ENCODE measurements at regions not wholly inside any gene's neighbourhood (a gene's known extent, or its start where the extent isn't known, plus 50 kb on each side); places are given as distances from the start of the nearest gene placed in this dataset.

DNA sequence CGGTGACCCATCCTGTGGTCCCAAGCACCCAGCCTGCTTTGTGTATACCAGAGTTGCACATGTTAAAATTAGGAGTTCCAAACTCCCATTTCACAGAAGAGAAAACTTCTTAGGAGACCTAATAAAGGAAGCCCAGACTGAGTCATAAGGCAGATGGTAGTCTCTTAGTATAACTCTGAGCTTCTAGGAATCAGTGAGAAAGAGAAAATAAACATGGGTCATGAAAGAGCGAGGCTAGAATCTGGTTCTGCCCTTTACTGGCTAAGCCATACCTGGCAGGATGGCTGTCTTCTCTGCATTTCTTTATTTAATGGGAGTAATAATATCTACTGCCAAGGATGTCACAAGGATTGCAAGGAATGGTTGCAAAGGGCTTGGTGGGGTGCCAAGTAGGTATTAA lies 101.2 kb upstream of the TRIB2 start:
- TF ChIP-seq POLR2A (IDR thresholded peaks at IDR 0.05) (no peak), POLR2AphosphoS5 (IDR thresholded peaks at IDR 0.05) (no peak)
- TF ChIP-seq, protein P1, sequence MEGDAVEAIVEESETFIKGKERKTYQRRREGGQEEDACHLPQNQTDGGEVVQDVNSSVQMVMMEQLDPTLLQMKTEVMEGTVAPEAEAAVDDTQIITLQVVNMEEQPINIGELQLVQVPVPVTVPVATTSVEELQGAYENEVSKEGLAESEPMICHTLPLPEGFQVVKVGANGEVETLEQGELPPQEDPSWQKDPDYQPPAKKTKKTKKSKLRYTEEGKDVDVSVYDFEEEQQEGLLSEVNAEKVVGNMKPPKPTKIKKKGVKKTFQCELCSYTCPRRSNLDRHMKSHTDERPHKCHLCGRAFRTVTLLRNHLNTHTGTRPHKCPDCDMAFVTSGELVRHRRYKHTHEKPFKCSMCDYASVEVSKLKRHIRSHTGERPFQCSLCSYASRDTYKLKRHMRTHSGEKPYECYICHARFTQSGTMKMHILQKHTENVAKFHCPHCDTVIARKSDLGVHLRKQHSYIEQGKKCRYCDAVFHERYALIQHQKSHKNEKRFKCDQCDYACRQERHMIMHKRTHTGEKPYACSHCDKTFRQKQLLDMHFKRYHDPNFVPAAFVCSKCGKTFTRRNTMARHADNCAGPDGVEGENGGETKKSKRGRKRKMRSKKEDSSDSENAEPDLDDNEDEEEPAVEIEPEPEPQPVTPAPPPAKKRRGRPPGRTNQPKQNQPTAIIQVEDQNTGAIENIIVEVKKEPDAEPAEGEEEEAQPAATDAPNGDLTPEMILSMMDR (IDR thresholded peaks at IDR 0.05): no peak
